ENCODE measurements at regions not wholly inside any gene's neighbourhood (a gene's known extent, or its start where the extent isn't known, plus 50 kb on each side); places are given as distances from the start of the nearest gene placed in this dataset.
A peak's percentile ranks its signal among the peaks of the same experiment; 100 is the strongest.

GRCh38 chr3:57009802-57010201 lies 50.7 kb upstream of the SPATA12 start:
- DNase-seq, result no peak

DNA sequence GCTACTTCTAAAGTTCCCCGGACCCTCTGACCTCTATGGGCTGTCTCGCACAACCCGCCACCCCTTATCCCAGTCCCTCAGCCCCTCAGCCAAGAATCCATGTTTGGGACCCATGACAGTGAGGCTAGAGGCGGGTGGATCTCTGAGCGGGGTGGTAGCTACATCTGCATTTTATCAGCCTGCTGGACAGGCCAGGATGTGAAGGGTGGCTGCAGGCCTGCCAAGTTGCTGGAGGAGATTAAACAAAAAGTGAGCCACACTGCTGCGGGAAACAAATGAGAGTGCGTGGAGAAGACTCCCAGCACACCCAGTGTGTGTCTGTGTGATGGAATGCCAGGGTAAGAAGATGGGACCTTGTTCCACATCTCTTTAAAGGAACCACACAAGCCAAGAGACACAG lies 51.1 kb upstream of the SPATA12 start:
- no peak for DNase-seq

- DNase-seq, result no peak
Observed at GRCh38 chr3:57007521-57008460, 52.7 kb upstream of the SPATA12 start.

DNA sequence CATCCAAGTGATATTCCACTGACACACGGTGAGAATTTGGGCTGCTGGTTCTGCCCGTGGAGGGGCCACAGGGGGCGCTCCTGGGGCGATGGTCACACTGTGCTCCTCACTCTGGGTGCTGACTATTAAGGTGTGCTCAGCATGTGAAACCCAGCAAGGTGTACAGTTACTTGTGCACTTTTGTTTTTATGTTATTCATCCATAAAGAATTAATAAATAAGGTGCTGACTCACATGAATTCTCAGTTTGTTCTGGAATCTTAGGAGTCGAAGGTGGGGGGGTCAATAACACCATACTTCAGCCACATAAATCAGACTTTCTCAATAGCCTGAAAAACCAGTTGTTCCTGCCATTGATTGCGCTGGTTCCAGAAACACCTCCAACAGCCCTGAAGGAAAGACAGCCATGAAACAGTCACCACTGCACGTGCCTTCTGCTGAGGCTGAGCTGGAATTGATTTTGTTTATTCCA lies 53.5 kb upstream of the SPATA12 start:
- no peak for DNase-seq

DNA sequence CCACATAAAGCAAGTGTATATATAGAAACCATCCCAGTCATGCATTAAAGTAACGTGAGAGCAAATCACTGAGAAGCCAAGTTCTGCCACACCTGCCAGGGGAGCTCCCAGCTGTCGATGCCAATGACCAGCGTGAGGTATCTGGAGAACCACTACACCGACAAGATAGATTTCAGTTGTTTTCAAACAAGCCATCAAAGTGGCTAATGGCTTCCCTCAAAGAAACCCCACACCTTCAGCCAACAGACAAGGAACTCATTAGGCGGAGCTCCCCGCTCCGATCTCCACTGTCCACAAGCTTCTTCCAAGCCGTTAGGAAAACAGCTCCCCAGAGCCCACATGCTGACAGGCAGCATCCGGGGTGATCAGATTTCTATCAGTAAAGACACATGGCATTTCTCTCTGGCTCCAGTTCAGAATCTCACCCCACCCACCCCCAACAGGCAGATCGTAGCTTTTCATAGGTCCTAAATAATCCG lies 54.2 kb upstream of the SPATA12 start:
- DNase-seq, result no peak

DNA sequence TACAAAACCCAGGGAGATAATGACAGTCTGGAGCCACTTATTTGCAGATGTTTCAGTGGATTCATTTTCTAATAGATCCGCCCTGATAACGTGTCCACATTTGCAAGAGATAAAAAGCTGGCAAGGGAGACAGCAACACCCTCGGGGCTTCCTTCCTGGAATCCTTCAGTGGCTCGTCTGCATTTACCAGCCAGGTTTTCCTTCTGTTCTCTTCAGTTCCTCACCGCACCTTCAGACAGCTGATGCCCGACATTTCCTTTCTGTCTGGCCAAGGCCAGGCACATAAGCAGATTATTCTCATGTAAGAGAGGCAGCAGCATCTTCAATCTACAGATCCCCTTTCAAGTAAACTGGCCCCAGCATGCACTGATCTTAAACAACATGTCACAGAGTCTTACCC lies 56.2 kb upstream of the SPATA12 start:
- DNase-seq, result no peak

GRCh38 chr3:57003676-57004075 lies 56.8 kb upstream of the SPATA12 start:
- DNase-seq, result no peak

GRCh38 chr3:57001356-57001755 lies 59.1 kb upstream of the SPATA12 start:
- no peak for DNase-seq

DNA sequence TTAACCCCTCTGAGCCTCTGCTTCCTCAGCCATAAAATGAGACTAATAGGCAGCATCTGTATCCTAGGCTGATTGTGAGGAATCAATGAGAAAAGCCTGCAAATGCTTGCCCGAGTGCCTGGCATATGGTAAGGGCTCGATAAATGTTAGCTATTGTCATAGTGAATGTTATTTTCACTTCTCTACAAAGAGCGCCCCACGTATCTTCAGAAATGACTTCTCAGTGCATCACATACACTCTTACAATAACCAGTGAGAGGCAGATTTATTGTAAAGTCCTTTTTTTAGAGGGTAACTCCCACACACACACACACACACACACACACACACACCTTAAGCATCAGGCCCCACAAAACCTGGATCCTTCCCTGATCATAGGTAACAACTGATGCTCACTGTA lies 60.5 kb upstream of the SPATA12 start:
- no peak for DNase-seq

DNA sequence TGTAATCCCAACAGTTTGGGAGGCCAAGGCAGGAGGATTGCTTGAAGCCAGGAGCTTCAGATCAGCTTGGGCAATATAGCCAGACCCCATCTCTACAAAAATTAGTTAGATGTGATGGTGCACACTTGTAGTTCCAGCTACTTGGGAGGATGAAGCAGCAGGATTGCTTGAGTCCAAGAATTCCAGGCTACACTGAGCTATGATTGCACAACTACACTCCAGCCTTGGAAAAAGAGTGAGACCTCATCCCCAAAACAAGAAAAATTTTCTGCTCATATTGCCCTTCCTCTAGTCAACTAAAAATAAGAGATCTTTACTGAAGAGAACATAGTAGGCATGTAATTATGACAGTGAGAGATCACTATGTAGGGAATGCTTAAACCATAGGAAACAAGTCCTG lies 60.9 kb upstream of the SPATA12 start:
- DNase-seq, result no peak

DNA sequence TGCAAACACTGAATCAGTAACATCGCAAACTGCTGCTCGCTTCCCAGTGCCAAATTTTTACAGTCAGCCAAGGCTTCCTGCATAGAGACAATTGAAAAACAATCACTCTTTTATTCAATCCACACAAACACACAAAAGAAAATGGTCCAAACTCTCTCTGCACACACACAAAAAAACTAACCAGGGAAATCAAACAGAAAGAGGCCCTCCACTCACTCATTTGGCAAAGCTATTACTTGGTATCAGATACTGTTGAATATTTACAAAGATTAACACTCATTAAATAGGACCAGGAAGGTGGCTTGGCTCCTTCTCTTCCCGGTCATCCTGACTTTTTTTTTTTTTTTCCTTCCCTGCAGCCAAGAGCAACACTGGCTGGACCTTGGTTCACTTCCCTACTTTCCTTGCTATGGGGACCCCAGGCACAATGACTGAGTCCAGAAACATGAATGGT lies 62.4 kb upstream of the SPATA12 start:
- no peak for DNase-seq

- DNase-seq, result no peak
Observed at GRCh38 chr3:56997675-56998074, 62.8 kb upstream of the SPATA12 start.

DNA sequence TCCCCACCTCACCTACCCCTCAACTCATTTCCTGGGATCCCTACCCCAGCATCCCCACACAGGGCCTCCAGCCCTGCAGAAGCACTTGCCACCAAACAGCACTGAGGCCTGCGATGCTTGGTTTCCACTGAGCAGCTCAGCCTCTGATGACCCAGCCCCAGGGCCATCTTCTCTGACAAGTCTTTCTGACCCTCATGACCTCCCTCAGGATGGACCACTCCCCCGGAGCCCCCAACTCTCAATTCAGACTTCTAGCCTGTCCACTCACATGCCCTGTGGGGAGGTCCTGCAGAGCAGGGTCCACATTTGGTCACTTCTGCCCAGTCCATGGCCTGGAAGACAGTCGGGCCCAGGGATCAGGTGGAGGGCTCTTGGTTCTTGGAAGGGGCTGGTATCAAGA lies 63.4 kb upstream of the SPATA12 start:
- DNase-seq, result no peak

GRCh38 chr3:56994391-56994790 lies 66.1 kb upstream of the SPATA12 start:
- no peak for DNase-seq

- no peak for DNase-seq
Observed at GRCh38 chr3:56990641-56991015, 69.8 kb upstream of the SPATA12 start.

DNA sequence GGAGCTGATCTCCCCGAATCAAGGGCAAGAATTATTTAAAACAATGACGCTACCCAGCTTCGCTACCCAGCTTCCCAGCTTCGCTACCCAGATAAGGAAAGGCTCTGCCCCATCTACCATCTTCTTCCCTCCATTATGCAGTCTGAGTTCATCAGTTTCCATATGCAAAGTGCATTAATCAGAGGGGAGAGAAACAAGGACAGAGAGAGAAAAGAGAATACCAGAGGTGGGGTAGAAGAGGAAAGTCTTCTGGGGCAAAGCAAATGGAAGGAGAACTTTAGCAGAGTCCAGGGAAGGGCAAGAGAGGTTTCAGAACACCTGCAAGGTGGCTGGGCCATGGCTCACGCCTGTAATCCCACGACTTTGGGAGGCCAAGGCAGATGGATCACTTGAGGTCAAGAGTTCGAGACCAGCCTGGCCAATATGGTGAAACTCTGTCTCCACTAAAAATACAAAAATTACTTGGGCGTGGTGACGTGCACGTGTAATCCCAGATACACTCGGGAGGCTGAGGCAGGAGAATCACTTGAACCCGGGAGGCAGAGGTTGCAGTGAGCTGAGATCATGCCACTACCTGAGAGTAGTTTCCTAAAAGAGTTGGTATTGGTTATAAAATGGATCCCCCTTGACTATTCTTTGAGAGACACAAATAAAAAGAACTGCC lies 70.4 kb upstream of the SPATA12 start:
- DNase-seq, result no peak

GRCh38 chr3:56989169-56989976 lies 71.1 kb upstream of the SPATA12 start:
- DNase-seq, result no peak

GRCh38 chr3:56988458-56989168 lies 71.9 kb upstream of the SPATA12 start:
- peak; percentile 77 for DNase-seq

DNA sequence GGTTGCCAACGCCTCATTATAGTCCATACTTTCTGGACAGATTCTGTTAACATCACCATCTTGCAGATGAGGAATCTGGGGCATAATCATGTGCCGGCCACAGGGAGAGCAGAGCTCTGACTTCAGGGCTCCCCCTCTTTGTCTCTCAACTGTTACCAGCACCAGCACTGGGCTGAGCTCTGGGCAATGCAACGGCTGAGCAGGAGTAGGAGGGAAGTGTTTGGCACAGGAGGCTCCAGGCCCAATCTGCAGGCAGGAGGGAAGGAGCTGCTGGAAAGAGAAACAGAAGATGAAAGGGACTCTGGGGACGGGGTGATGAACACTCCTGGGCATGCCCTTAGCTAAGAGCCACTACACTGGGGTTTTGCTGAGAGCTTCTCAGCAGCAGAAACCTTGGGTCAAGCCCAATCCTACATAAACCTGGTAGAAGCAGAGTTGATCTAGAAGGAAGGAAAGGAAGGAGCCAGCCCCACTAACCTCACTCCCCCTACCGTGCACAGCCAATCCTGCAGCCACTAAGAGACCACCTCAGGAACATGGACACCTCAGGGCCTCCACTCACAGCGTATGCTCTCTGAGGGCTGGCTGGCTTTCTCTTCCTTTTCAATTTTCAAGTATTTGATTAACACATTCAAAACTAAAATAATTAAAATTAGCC lies 73.1 kb upstream of the SPATA12 start:
- peak; percentile 64 for DNase-seq

- DNase-seq, result no peak
Observed at GRCh38 chr3:56986347-56986746, 74.1 kb upstream of the SPATA12 start.

DNA sequence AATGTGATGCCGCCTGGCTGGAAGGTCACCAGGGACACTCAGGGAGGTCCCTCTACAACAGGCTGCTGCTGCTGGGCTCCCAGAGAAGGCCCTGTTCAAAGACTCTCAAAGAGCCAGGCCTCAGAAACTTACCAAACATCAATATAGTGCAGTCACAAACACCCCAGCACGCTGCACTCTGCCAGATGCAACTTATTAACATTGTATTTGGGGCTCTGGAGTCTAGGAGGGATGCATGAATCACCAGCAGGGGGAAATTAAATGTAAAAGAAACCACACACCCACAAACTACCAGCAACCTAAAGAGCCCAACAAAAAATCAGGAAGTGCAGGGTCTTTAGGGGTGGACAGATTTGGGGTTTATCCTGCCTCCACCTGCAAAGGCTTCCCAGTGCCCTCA lies 74.6 kb upstream of the SPATA12 start:
- no peak for DNase-seq

- no peak for DNase-seq
Observed at GRCh38 chr3:56985460-56985859, 75.0 kb upstream of the SPATA12 start.
